Activated CD8-positive, alpha-beta T cell treated with anti-CD3 and anti-CD28 coated beads for 36 hours (primary cell): ENCODE measurements at regions not wholly inside any gene's neighbourhood (a gene's known extent, or its start where the extent isn't known, plus 50 kb on each side); places are given as distances from the start of the nearest gene placed in this dataset.
"Not testable (repeated sequence)": the region's sequence is repeated elsewhere in the genome, so short reads cannot be mapped to it uniquely, and the experiment has no call there.

Experiments used
- ATAC-seq: fragments of 200-7000 bp; cut with Tn5 transposase; one replicate; pipeline ENCODE4 v1.10.0; 2021; ENCODE audit warnings: mild to moderate bottlenecking, moderate library complexity
- CTCF ChIA-PET: fragments of 350-600 bp; sonication (Branson Sonifier 250); formaldehyde crosslinking; loops from one replicate; lab custom pipeline; 2021; ENCODE audit warnings: antibody characterized with exemption; lab: Charles Lee
- POLR2A ChIA-PET: fragments of 350-600 bp; sonication (Branson Sonifier 250); formaldehyde crosslinking; loops from one replicate; lab custom pipeline; 2021; ENCODE audit warnings: antibody characterized with exemption; lab: Charles Lee
- DNase-seq: peaks from one replicate; pipeline ENCODE4 v3.0.0-alpha.2; 2020
- H3K27ac Mint-ChIP-seq: one replicate; pipeline ENCODE4 v1.8.0; 2021; ENCODE audit warnings: mild to moderate bottlenecking, mixed read lengths
- H3K27me3 Mint-ChIP-seq: one replicate; pipeline ENCODE4 v1.8.0; 2021; ENCODE audit warnings: mixed read lengths
- H3K36me3 Mint-ChIP-seq: one replicate; pipeline ENCODE4 v1.8.0; 2021; ENCODE audit warnings: low read depth, mixed read lengths
- H3K4me1 Mint-ChIP-seq: one replicate; pipeline ENCODE4 v1.8.0; 2021; ENCODE audit warnings: low read depth, mixed read lengths
- H3K4me3 Mint-ChIP-seq: one replicate; pipeline ENCODE4 v1.8.0; 2021; ENCODE audit warnings: mild to moderate bottlenecking, moderate library complexity, mixed read lengths
- H3K9me3 Mint-ChIP-seq: one replicate; pipeline ENCODE4 v1.8.0; 2021; ENCODE audit warnings: mixed read lengths
- CTCF ChIP-seq: fragments of 200-600 bp; IDR thresholded peaks from one replicate; pipeline ENCODE4 v1.8.0; 2022; ENCODE audit warnings: antibody characterized with exemption, mild to moderate bottlenecking
- intact Hi-C: fragments of 100-400 bp; cut with micrococcal nuclease; formaldehyde crosslinking; loops from one replicate; pipeline ENCODE4 v1.10.0; 2022

- ATAC-seq (no peak), DNase-seq (no peak)
- H3K4me3 Mint-ChIP-seq = no peak overlapping the region
- H3K27ac Mint-ChIP-seq = no peak overlapping the region
- peaks cover 12% of the 10 kb centered on the region for H3K27me3 Mint-ChIP-seq
- H3K36me3 Mint-ChIP-seq = no peaks in the 10 kb centered on the region
- ChIA-PET POLR2A (no interaction called here), CTCF (no interaction called here)
- peaks cover 5% of the 10 kb centered on the region for H3K4me1 Mint-ChIP-seq
- TF ChIP-seq CTCF = no peak
- H3K9me3 Mint-ChIP-seq = no peaks in the 10 kb centered on the region
- intact Hi-C loops = no loop called here
Observed at GRCh38 chr6:15741405-15741804, 78.6 kb upstream of the DTNBP1 start.

GRCh38 chr6:15739867-15740266 is 77.0 kb upstream of the DTNBP1 start:
- Mint-ChIP-seq H3K27me3 (peaks cover 11% of the 10 kb centered on the region), H3K9me3 (no peaks in the 10 kb centered on the region), H3K4me1 (peaks cover 18% of the 10 kb centered on the region), H3K4me3 (no peak overlapping the region), H3K36me3 (no peaks in the 10 kb centered on the region), H3K27ac (no peak overlapping the region)
- POLR2A ChIA-PET = interaction anchor here (0.7 kb wide), 1 partner anchor 1610 kb away, joined by 3 read pairs; no protein-coding TSS in a partner anchor
- CTCF ChIA-PET = no interaction called here
- intact Hi-C loops = no loop called here
- DNase-seq (no peak), ATAC-seq (no peak)
- no peak for TF ChIP-seq CTCF

GRCh38 chr6:15739353-15739752 is 76.5 kb upstream of the DTNBP1 start:
- CTCF ChIA-PET = no interaction called here
- no peak for DNase-seq
- no peaks in the 10 kb centered on the region for H3K36me3 Mint-ChIP-seq
- H3K27ac Mint-ChIP-seq = no peak overlapping the region
- intact Hi-C loops = no loop called here
- no peak for TF ChIP-seq CTCF
- H3K4me1 Mint-ChIP-seq = peaks cover 23% of the 10 kb centered on the region
- no peaks in the 10 kb centered on the region for H3K9me3 Mint-ChIP-seq
- POLR2A ChIA-PET = interaction anchor here (0.7 kb wide), 1 partner anchor 1610 kb away, joined by 3 read pairs; no protein-coding TSS in a partner anchor
- no peak overlapping the region for H3K4me3 Mint-ChIP-seq
- ATAC-seq = no peak
- peaks cover 9% of the 10 kb centered on the region for H3K27me3 Mint-ChIP-seq

- CTCF ChIA-PET, H3K27ac Mint-ChIP-seq, H3K36me3 Mint-ChIP-seq, H3K9me3 Mint-ChIP-seq, H3K4me3 Mint-ChIP-seq, intact Hi-C loops, H3K27me3 Mint-ChIP-seq, ATAC-seq, DNase-seq, POLR2A ChIA-PET: not testable (repeated sequence)
- peaks cover 34% of the 10 kb centered on the region for H3K4me1 Mint-ChIP-seq
Observed at GRCh38 chr6:15738195-15738594, 75.4 kb upstream of the DTNBP1 start.

- TF ChIP-seq CTCF = no peak
- Mint-ChIP-seq H3K27ac (peak overlapping the region; percentile 75), H3K9me3 (no peaks in the 10 kb centered on the region), H3K27me3 (peaks cover 3% of the 10 kb centered on the region), H3K36me3 (no peaks in the 10 kb centered on the region), H3K4me3 (no peak overlapping the region), H3K4me1 (peaks cover 43% of the 10 kb centered on the region)
- POLR2A ChIA-PET = no interaction called here
- intact Hi-C loops = no loop called here
- ATAC-seq = no peak
- no peak for DNase-seq
- CTCF ChIA-PET = interaction anchor here (1.1 kb wide), 1 partner anchor 44 kb away, joined by 3 read pairs; no protein-coding TSS in a partner anchor
Observed at GRCh38 chr6:15736297-15736696, 73.5 kb upstream of the DTNBP1 start.
